SK-N-SH (cell line): ENCODE measurements at regions not wholly inside any gene's neighbourhood (a gene's known extent, or its start where the extent isn't known, plus 50 kb on each side); places are given as distances from the start of the nearest gene placed in this dataset.

Experiments
- CTCF ChIA-PET: fragments of 300-600, 350-600 bp; formaldehyde crosslinking; extraction: SDS; loops from one replicate; lab custom pipeline; 2021; lab: Yijun Ruan, JAX
- POLR2A ChIA-PET: fragments of 350-600 bp; sonication (Branson Sonifier 250); formaldehyde crosslinking; extraction: SDS; loops from one replicate; lab custom pipeline; 2020; ENCODE audit warnings: antibody characterized with exemption, inconsistent platforms; lab: Yijun Ruan, JAX
- DNase-seq: peaks from one replicate; pipeline ENCODE4 v3.0.0; 2012
- H2AFZ ChIP-seq: fragments of 200-600 bp; sonication (generic); 2 replicates; pipeline ENCODE4 v1.8.1; 2016; ENCODE audit warnings: antibody characterized with exemption, mild to moderate bottlenecking, low read depth
- H3F3A ChIP-seq: fragments of 200-600 bp; sonication (generic); replicated peaks from 2 replicates; pipeline ENCODE3; 2016; ENCODE audit warnings: antibody characterized with exemption, mild to moderate bottlenecking; ENCODE audit not compliant: insufficient read depth
- H3K27ac ChIP-seq, 2 experiments: fragments of 200-500 bp in 1 of 2; fragments of 200-600 bp in 1 of 2; sonication (Bioruptor generic) in 1 of 2; sonication (generic), shearing (Covaris generic) in 1 of 2; 2 replicates each; pipeline versions ENCODE4 v1.5.1 to v1.6.1; 2014 to 2016; ENCODE audit warnings: low read depth in 2 of 2, inconsistent platforms in 1 of 2, low read length in 1 of 2, mild to moderate bottlenecking in 1 of 2, mixed read lengths in 1 of 2
- H3K27me3 ChIP-seq: fragments of 200-600 bp; sonication (generic), shearing (Covaris generic); 2 replicates; pipeline ENCODE4 v1.6.1; 2016; ENCODE audit warnings: mixed run types; ENCODE audit not compliant: insufficient read depth
- H3K36me3 ChIP-seq, 2 experiments: fragments of 200-500 bp in 1 of 2; fragments of 200-600 bp in 1 of 2; sonication (Bioruptor generic) in 1 of 2; sonication (generic) in 1 of 2; replicated peaks in 1 of 2; 2 replicates each; pipeline versions ENCODE3 to v1.5.1; 2014 to 2016; ENCODE audit warnings: low read length in 1 of 2, mild to moderate bottlenecking in 1 of 2; ENCODE audit not compliant: insufficient read depth in 2 of 2, control insufficient read depth in 1 of 2
- H3K4me1 ChIP-seq, 2 experiments: fragments of 200-500 bp in 1 of 2; fragments of 200-600 bp in 1 of 2; sonication (Bioruptor generic) in 1 of 2; sonication (generic), shearing (Covaris generic) in 1 of 2; 2 replicates each; pipeline versions ENCODE4 v1.5.1 to v1.6.1; 2014 to 2016; ENCODE audit warnings: low read depth in 1 of 2, low read length in 1 of 2, mixed run types in 1 of 2; ENCODE audit not compliant: insufficient read depth in 2 of 2, control insufficient read depth in 1 of 2
- H3K4me2 ChIP-seq: fragments of 200-600 bp; sonication (generic), shearing (Covaris generic); 2 replicates; pipeline ENCODE4 v1.6.1; 2017; ENCODE audit warnings: mixed run types
- H3K4me3 ChIP-seq, 2 experiments: fragments of 200-500 bp in 1 of 2; fragments of 200-600 bp in 1 of 2; sonication (Bioruptor generic) in 1 of 2; sonication (generic), shearing (Covaris generic) in 1 of 2; 2 replicates each; pipeline versions ENCODE4 v1.5.1 to v1.8.1; 2014 to 2016; ENCODE audit warnings: low read depth in 2 of 2, inconsistent platforms in 1 of 2, low read length in 1 of 2, mild to moderate bottlenecking in 1 of 2, mixed read lengths in 1 of 2, moderate library complexity in 1 of 2
- H3K79me2 ChIP-seq: fragments of 200-600 bp; sonication (generic); 2 replicates; pipeline ENCODE4 v1.8.1; 2017; ENCODE audit warnings: mild to moderate bottlenecking; ENCODE audit not compliant: insufficient read depth
- H3K9ac ChIP-seq: fragments of 200-600 bp; sonication (generic); 2 replicates; pipeline ENCODE4 v1.6.1; 2017; ENCODE audit warnings: mixed run types
- H3K9me2 ChIP-seq: fragments of 200-600 bp; sonication (generic); 2 replicates; pipeline ENCODE4 v1.6.1; 2017; ENCODE audit warnings: mixed run types
- H3K9me3 ChIP-seq: fragments of 200-600 bp; sonication (generic); 2 replicates; pipeline ENCODE4 v1.6.1; 2017; ENCODE audit warnings: mixed run types, mild to moderate bottlenecking, moderate library complexity
- H4K20me1 ChIP-seq: fragments of 200-600 bp; sonication (generic); 2 replicates; pipeline ENCODE4 v1.6.1; 2017; ENCODE audit warnings: mild to moderate bottlenecking, mixed run types; ENCODE audit not compliant: insufficient read depth
- CHD2 ChIP-seq: fragments of 150-350 bp; IDR thresholded peaks from 2 replicates; pipeline ENCODE4 v1.6.1; 2018; ENCODE audit warnings: low read length; ENCODE audit not compliant: partially characterized antibody
- EP300 ChIP-seq, 2 experiments: IDR thresholded peaks; 2 replicates each; pipeline versions ENCODE4 v1.4.0 to v1.6.1; 2012; ENCODE audit warnings: borderline replicate concordance in 1 of 2, low read depth in 1 of 2, low read length in 1 of 2
- FOXJ3 ChIP-seq: sonication (generic); formaldehyde crosslinking; IDR thresholded peaks from 2 replicates; pipeline ENCODE4 v1.5.1; 2020; ENCODE audit warnings: mild to moderate bottlenecking, missing genetic modification reagents
- RAD21 ChIP-seq: IDR thresholded peaks from 2 replicates; pipeline ENCODE4 v1.6.1; 2012; ENCODE audit warnings: mild to moderate bottlenecking, low read length
- RCOR1 ChIP-seq: fragments of 150-350 bp; IDR thresholded peaks from 2 replicates; pipeline ENCODE4 v1.6.1; 2017; ENCODE audit warnings: antibody characterized with exemption, low read length
- RFX5 ChIP-seq: IDR thresholded peaks from 2 replicates; pipeline ENCODE4 v1.6.1; 2012; ENCODE audit warnings: mild to moderate bottlenecking, improper control_type of control experiment, low read length
- SIN3A ChIP-seq: IDR thresholded peaks from 2 replicates; pipeline ENCODE4 v1.6.1; 2012; ENCODE audit warnings: low read depth, mild to moderate bottlenecking, low read length, moderate library complexity, borderline replicate concordance
- USF2 ChIP-seq: fragments of 150-350 bp; IDR thresholded peaks from 2 replicates; pipeline ENCODE4 v1.6.1; 2017; ENCODE audit warnings: antibody characterized with exemption, low read length, low read depth, borderline replicate concordance
- WGBS: methylation state at CpG from one replicate; pipeline ENCODE4 v1.1.6; 2017; ENCODE audit warnings: low lambda C conversion rate; 5-methylcytosine and 5-hydroxymethylcytosine counted together
- TF ChIP-seq, protein P1 (sequence below): IDR thresholded peaks from 2 replicates; pipeline ENCODE4 v1.4.0; 2012; ENCODE audit warnings: low read depth, borderline replicate concordance
- TF ChIP-seq, protein P2 (sequence below): fragments of 200-600 bp; sonication (generic); IDR thresholded peaks from 2 replicates; pipeline ENCODE4 v1.6.1; 2017; ENCODE audit warnings: antibody characterized with exemption, mild to moderate bottlenecking, moderate library complexity

DNA sequence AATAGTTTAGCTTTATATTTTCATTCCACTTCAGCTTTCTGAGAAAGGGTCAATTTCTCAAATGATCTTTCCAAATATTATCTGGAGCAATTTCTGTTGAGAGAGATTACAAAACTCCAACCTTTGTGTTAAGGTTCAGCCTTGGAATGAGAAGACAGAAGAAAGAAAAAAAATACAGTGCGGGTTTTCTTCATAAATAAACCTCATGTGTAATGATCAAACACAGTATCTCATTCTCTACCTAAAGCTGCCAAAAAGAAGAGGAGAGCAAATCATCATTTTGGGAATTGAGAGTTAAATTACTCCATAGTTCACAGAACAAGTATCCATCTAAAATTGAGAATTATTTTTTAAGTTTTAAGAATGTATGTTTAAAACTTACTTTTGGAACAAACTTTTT, 420.5 kb downstream of the KLF5 start (continued):
- TF ChIP-seq, protein P1, sequence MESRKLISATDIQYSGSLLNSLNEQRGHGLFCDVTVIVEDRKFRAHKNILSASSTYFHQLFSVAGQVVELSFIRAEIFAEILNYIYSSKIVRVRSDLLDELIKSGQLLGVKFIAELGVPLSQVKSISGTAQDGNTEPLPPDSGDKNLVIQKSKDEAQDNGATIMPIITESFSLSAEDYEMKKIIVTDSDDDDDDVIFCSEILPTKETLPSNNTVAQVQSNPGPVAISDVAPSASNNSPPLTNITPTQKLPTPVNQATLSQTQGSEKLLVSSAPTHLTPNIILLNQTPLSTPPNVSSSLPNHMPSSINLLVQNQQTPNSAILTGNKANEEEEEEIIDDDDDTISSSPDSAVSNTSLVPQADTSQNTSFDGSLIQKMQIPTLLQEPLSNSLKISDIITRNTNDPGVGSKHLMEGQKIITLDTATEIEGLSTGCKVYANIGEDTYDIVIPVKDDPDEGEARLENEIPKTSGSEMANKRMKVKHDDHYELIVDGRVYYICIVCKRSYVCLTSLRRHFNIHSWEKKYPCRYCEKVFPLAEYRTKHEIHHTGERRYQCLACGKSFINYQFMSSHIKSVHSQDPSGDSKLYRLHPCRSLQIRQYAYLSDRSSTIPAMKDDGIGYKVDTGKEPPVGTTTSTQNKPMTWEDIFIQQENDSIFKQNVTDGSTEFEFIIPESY = no peak
- TF ChIP-seq RCOR1 = no peak
- TF ChIP-seq, all 33 proteins: peak for 0

GRCh38 chr13:73477441-73477840, 418.6 kb downstream of the KLF5 start:
- Histone ChIP-seq H3F3A (no peaks in the 10 kb centered on the region), H3K9ac (no peak overlapping the region), H3K27ac (no peak overlapping the region), H3K36me3 (no peaks in the 10 kb centered on the region), H3K4me1 (no peaks in the 10 kb centered on the region), H2AFZ (no peak overlapping the region), H3K4me2 (no peak overlapping the region), H3K27me3 (no peaks in the 10 kb centered on the region), H3K79me2 (no peaks in the 10 kb centered on the region), H4K20me1 (no peaks in the 10 kb centered on the region), H3K9me2 (no peaks in the 10 kb centered on the region), H3K9me3 (no peaks in the 10 kb centered on the region), H3K4me3 (no peak overlapping the region)
- CTCF ChIA-PET = no interaction called here
- POLR2A ChIA-PET = no interaction called here
- no peak for DNase-seq
- TF ChIP-seq, protein P2, sequence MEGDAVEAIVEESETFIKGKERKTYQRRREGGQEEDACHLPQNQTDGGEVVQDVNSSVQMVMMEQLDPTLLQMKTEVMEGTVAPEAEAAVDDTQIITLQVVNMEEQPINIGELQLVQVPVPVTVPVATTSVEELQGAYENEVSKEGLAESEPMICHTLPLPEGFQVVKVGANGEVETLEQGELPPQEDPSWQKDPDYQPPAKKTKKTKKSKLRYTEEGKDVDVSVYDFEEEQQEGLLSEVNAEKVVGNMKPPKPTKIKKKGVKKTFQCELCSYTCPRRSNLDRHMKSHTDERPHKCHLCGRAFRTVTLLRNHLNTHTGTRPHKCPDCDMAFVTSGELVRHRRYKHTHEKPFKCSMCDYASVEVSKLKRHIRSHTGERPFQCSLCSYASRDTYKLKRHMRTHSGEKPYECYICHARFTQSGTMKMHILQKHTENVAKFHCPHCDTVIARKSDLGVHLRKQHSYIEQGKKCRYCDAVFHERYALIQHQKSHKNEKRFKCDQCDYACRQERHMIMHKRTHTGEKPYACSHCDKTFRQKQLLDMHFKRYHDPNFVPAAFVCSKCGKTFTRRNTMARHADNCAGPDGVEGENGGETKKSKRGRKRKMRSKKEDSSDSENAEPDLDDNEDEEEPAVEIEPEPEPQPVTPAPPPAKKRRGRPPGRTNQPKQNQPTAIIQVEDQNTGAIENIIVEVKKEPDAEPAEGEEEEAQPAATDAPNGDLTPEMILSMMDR = no peak
- TF ChIP-seq CHD2 = no peak
- 45% methylated on average over 3 of the region's 3 CpGs for WGBS

- H3K27ac ChIP-seq = no peak overlapping the region
- no peaks in the 10 kb centered on the region for H3K27me3 ChIP-seq
- no peaks in the 10 kb centered on the region for H3F3A ChIP-seq
- no peaks in the 10 kb centered on the region for H3K36me3 ChIP-seq
- TF ChIP-seq EP300 (IDR thresholded peaks at IDR 0.05; ENCODE audit: borderline replicate concordance in 1 of 2, low read depth in 1 of 2, low read length in 1 of 2) (no peak), USF2 (no peak), RAD21 (no peak), FOXJ3 (CRISPR knock-in tag) (no peak), SIN3A (no peak), RFX5 (no peak)
- H3K9me3 ChIP-seq = no peaks in the 10 kb centered on the region
- DNase-seq = no peak
- CTCF ChIA-PET = no interaction called here
- no peaks in the 10 kb centered on the region for H3K79me2 ChIP-seq
- 34% methylated on average over 2 of the region's 2 CpGs for WGBS
- H4K20me1 ChIP-seq = no peaks in the 10 kb centered on the region
- POLR2A ChIA-PET = no interaction called here
- H3K9me2 ChIP-seq = no peaks in the 10 kb centered on the region
- H3K9ac ChIP-seq = no peak overlapping the region
- H2AFZ ChIP-seq = no peak overlapping the region
- no peaks in the 10 kb centered on the region for H3K4me1 ChIP-seq
- no peak overlapping the region for H3K4me3 ChIP-seq
- no peak overlapping the region for H3K4me2 ChIP-seq
Observed at GRCh38 chr13:73473016-73473415, 414.2 kb downstream of the KLF5 start.
